Stomach smooth muscle (tissue), 2 donors: ENCODE measurements at regions not wholly inside any gene's neighbourhood (a gene's known extent, or its start where the extent isn't known, plus 50 kb on each side); places are given as distances from the start of the nearest gene placed in this dataset.

Experiments
- H3K27ac ChIP-seq: one replicate; pipeline ENCODE4 v1.7.0; 2013; ENCODE audit warnings: mild to moderate bottlenecking, low read length, inconsistent platforms
- H3K27me3 ChIP-seq, 2 donors: one replicate each; pipeline ENCODE4 v1.7.0; 2013; ENCODE audit warnings: low read length in 2 of 2; ENCODE audit not compliant: insufficient read depth in 2 of 2, control insufficient read depth in 1 of 2
- H3K36me3 ChIP-seq, 2 donors: one replicate each; pipeline ENCODE4 v1.7.0; 2013; ENCODE audit warnings: low read length in 2 of 2; ENCODE audit not compliant: control insufficient read depth in 2 of 2, insufficient read depth in 2 of 2
- H3K4me1 ChIP-seq: one replicate; pipeline ENCODE4 v1.7.0; 2013; ENCODE audit warnings: low read length; ENCODE audit not compliant: control insufficient read depth, insufficient read depth
- H3K4me3 ChIP-seq, 2 donors: one replicate each; pipeline ENCODE4 v1.7.0; 2013; ENCODE audit warnings: low read length in 2 of 2
- H3K9ac ChIP-seq, 2 donors: one replicate each; pipeline ENCODE4 v1.7.0; 2013; ENCODE audit warnings: low read length in 2 of 2, mild to moderate bottlenecking in 1 of 2
- H3K9me3 ChIP-seq, 2 donors: one replicate each; pipeline ENCODE4 v1.7.0; 2013; ENCODE audit warnings: low read length in 2 of 2; ENCODE audit not compliant: control insufficient read depth in 2 of 2
- donor health status: healthy.
- donor health status: Pancreatic carcinoma.

- H3K36me3 ChIP-seq: no peaks in the 10 kb centered on the region
- H3K9me3 ChIP-seq: no peaks in the 10 kb centered on the region
- no peak overlapping the region for H3K9ac ChIP-seq
- no peaks in the 10 kb centered on the region for H3K4me1 ChIP-seq
- H3K4me3 ChIP-seq: no peak overlapping the region
- H3K27me3 ChIP-seq: no peaks in the 10 kb centered on the region
- no peak overlapping the region for H3K27ac ChIP-seq
Measured at GRCh38 chr7:145543242-145543641, 573.4 kb upstream of the CNTNAP2 start.

GRCh38 chr7:145539910-145540309, 576.7 kb upstream of the CNTNAP2 start:
- Histone ChIP-seq H3K27ac (no peak overlapping the region), H3K9ac (no peak overlapping the region), H3K4me3 (no peak overlapping the region), H3K36me3 (no peaks in the 10 kb centered on the region), H3K4me1 (no peaks in the 10 kb centered on the region), H3K9me3 (no peaks in the 10 kb centered on the region), H3K27me3 (no peaks in the 10 kb centered on the region)

- H3K4me1 ChIP-seq: no peaks in the 10 kb centered on the region
- no peaks in the 10 kb centered on the region for H3K27me3 ChIP-seq
- no peak overlapping the region for H3K9ac ChIP-seq
- no peak overlapping the region for H3K4me3 ChIP-seq
- H3K9me3 ChIP-seq: no peaks in the 10 kb centered on the region
- H3K27ac ChIP-seq: no peak overlapping the region
- H3K36me3 ChIP-seq: no peaks in the 10 kb centered on the region
Measured at GRCh38 chr7:145534301-145534700, 582.3 kb upstream of the CNTNAP2 start.

- no peaks in the 10 kb centered on the region for H3K36me3 ChIP-seq
- no peak overlapping the region for H3K27ac ChIP-seq
- no peaks in the 10 kb centered on the region for H3K9me3 ChIP-seq
- no peaks in the 10 kb centered on the region for H3K27me3 ChIP-seq
- no peaks in the 10 kb centered on the region for H3K4me1 ChIP-seq
- H3K4me3 ChIP-seq: no peak overlapping the region
- no peak overlapping the region for H3K9ac ChIP-seq
Measured at GRCh38 chr7:145520284-145520683, 596.3 kb upstream of the CNTNAP2 start.

- H3K27me3 ChIP-seq: no peaks in the 10 kb centered on the region
- H3K4me1 ChIP-seq: no peaks in the 10 kb centered on the region
- H3K36me3 ChIP-seq: no peaks in the 10 kb centered on the region
- no peak overlapping the region for H3K9ac ChIP-seq
- no peak overlapping the region for H3K4me3 ChIP-seq
- H3K27ac ChIP-seq: no peak overlapping the region
- H3K9me3 ChIP-seq: no peaks in the 10 kb centered on the region
Measured at GRCh38 chr7:145511004-145511403, 605.6 kb upstream of the CNTNAP2 start.

GRCh38 chr7:145497911-145498525, 618.6 kb upstream of the CNTNAP2 start:
- H3K4me1 ChIP-seq: no peaks in the 10 kb centered on the region
- H3K27me3 ChIP-seq: no peaks in the 10 kb centered on the region
- H3K9ac ChIP-seq: no peak overlapping the region
- no peak overlapping the region for H3K4me3 ChIP-seq
- H3K27ac ChIP-seq: no peak overlapping the region
- H3K36me3 ChIP-seq: no peaks in the 10 kb centered on the region
- H3K9me3 ChIP-seq: no peaks in the 10 kb centered on the region

- no peaks in the 10 kb centered on the region for H3K27me3 ChIP-seq
- no peaks in the 10 kb centered on the region for H3K4me1 ChIP-seq
- peaks cover 0 to 3% of the 10 kb centered on the region in 2 donors for H3K9me3 ChIP-seq
- no peak overlapping the region for H3K27ac ChIP-seq
- H3K4me3 ChIP-seq: no peak overlapping the region
- no peak overlapping the region for H3K9ac ChIP-seq
- no peaks in the 10 kb centered on the region for H3K36me3 ChIP-seq
Measured at GRCh38 chr7:145490356-145490755, 626.2 kb upstream of the CNTNAP2 start.

- H3K9me3 ChIP-seq: peaks cover 0 to 3% of the 10 kb centered on the region in 2 donors
- H3K27ac ChIP-seq: no peak overlapping the region
- no peaks in the 10 kb centered on the region for H3K36me3 ChIP-seq
- no peak overlapping the region for H3K9ac ChIP-seq
- no peak overlapping the region for H3K4me3 ChIP-seq
- H3K27me3 ChIP-seq: no peaks in the 10 kb centered on the region
- H3K4me1 ChIP-seq: no peaks in the 10 kb centered on the region
Measured at GRCh38 chr7:145489609-145490008, 627.0 kb upstream of the CNTNAP2 start.

- H3K4me3 ChIP-seq: no peak overlapping the region
- no peaks in the 10 kb centered on the region for H3K4me1 ChIP-seq
- H3K9me3 ChIP-seq: peaks cover 0 to 3% of the 10 kb centered on the region in 2 donors
- no peaks in the 10 kb centered on the region for H3K36me3 ChIP-seq
- no peak overlapping the region for H3K27ac ChIP-seq
- no peaks in the 10 kb centered on the region for H3K27me3 ChIP-seq
- no peak overlapping the region for H3K9ac ChIP-seq
Measured at GRCh38 chr7:145488816-145489215, 627.8 kb upstream of the CNTNAP2 start.

- H3K27me3 ChIP-seq: no peaks in the 10 kb centered on the region
- no peaks in the 10 kb centered on the region for H3K9me3 ChIP-seq
- H3K36me3 ChIP-seq: no peaks in the 10 kb centered on the region
- no peak overlapping the region for H3K27ac ChIP-seq
- no peaks in the 10 kb centered on the region for H3K4me1 ChIP-seq
- no peak overlapping the region for H3K4me3 ChIP-seq
- no peak overlapping the region for H3K9ac ChIP-seq
Measured at GRCh38 chr7:145481985-145482384, 634.6 kb upstream of the CNTNAP2 start.

GRCh38 chr7:145478541-145478940, 638.1 kb upstream of the CNTNAP2 start:
- H3K27me3 ChIP-seq: no peaks in the 10 kb centered on the region
- H3K36me3 ChIP-seq: no peaks in the 10 kb centered on the region
- H3K9me3 ChIP-seq: no peaks in the 10 kb centered on the region
- H3K9ac ChIP-seq: no peak overlapping the region
- no peaks in the 10 kb centered on the region for H3K4me1 ChIP-seq
- H3K4me3 ChIP-seq: no peak overlapping the region
- H3K27ac ChIP-seq: no peak overlapping the region
